GM21825 (cell line): ENCODE measurements at regions not wholly inside any gene's neighbourhood (a gene's known extent, or its start where the extent isn't known, plus 50 kb on each side); places are given as distances from the start of the nearest gene placed in this dataset.

Experiments
- ATAC-seq: cut with Tn5 transposase; IDR thresholded peaks from one replicate; pipeline ENCODE4 v1.9.1; 2021; ENCODE audit warnings: mild to moderate bottlenecking, moderate library complexity; ENCODE audit not compliant: unreplicated experiment

DNA sequence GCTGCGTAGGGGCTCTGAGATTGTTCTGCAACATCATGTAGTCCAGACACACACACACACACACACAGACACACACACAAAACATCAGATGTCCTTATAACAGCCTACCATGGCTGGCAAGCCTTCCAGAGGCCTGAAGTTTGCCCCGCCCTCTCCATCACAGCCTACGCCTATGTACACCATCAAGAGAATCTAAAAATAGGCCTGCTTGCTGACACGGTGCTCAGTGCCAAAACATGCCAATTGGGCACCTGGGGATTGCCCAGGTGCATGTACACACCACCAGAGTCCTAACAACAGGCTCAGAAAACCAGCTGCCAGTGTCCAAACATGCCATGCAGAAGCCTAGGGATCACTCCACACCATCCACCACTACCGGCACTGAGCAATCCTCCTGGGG, 391.7 kb upstream of the SPTLC3 start:
- no peak for ATAC-seq

GRCh38 chr20:12623870-12624269, 384.9 kb upstream of the SPTLC3 start:
- ATAC-seq, result no peak

DNA sequence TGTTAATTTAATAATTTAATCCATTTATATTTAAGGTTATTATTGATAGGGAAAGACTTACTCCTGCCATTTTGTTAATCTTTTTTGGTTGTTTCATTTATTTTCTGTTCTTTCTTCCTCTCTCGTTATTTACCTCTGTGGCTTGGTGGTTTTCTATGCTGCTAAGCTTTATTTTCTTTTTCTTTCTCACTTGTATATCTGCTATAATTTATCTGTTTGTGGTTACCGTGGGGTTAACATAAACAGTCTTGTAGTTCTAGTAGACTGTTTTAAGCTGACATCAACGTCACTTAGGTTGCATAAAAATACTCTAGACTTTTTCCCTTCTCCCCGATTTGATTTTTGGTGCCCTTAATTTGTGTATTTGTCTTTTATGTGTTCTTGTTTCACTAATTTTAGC, 381.3 kb upstream of the SPTLC3 start:
- ATAC-seq, result no peak

GRCh38 chr20:12638633-12639312, 370.0 kb upstream of the SPTLC3 start:
- no peak for ATAC-seq

DNA sequence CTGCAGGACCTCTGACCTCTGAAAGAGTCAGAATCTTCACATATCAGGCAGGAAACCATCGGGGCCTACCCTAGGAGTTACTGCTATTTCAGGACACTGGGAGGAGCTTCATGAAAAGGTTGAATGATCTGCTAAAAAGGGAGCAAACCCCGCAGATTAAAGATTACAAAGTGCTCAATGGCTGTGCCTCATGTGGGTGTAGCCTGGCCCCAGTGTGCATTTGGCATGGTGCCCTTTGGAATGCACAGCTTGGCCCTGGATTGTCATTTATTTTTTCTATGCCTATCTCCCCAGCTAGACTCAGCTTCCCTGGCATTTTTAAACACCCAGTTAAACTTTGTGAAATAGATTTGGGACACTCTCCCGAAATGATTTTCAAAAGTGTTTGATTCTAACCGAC, 368.5 kb upstream of the SPTLC3 start:
- ATAC-seq, result no peak

DNA sequence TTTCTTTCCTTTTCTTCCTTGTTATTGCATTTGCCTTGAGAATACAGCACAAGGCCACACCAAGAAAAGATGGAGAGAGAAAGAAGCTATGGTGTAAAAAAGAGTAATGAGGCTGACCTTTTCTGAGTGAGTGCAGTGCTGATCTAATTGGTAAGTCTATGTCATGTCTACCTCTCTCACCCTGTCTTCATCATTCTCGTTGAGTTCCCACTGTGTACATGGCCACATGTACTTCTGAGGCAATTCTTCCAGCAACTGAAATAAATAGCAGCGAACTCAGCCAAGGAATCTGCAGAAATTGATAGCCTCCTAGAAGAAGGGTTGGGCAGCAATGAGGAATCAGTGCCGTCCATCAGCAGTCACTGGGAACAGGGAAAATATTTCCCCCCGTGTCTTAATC, 367.2 kb upstream of the SPTLC3 start:
- ATAC-seq, result no peak

DNA sequence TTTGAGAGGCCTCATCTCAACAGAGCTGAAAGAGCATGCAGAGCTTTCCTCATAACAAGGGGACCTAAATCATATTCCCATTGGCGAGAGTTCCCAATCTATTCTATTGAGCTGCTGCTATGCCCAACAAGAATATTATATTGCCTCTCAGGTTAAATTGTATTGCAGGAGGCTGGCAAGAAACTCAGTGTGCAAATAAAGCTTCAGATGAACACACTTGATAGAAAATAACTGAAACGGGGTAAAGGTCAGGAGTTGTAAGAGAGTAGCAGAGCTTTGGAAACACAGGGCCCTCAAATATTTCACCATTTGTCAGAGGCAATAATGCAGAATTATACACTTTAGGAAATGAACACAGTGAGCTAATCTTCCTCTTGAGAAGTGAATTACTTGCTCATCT, 364.3 kb upstream of the SPTLC3 start:
- no peak for ATAC-seq

- ATAC-seq, result no peak
These were observed 359.5 kb upstream of the SPTLC3 start for GRCh38 chr20:12649234-12649633.

GRCh38 chr20:12653642-12654041, 355.1 kb upstream of the SPTLC3 start:
- ATAC-seq, result no peak

DNA sequence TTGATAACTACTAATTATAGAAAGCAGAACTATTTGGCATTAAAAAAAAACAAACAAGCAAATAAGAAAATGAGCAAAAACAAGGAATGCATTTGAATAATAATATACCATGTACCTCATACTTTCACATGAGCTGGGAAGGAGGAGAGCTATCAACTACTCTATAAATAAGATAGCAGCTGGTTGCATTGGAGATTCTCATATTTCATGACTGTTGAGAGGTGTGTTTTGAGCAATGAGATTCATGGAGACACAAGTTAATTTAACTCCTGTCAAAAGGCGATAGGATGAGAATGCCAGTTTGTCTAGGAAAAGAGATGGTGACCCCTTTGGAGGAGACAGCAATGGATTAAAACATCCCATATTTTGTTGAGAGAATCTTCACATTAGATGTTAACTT, 348.8 kb upstream of the SPTLC3 start:
- ATAC-seq, result no peak

GRCh38 chr20:12660918-12661317, 347.9 kb upstream of the SPTLC3 start:
- no peak for ATAC-seq

DNA sequence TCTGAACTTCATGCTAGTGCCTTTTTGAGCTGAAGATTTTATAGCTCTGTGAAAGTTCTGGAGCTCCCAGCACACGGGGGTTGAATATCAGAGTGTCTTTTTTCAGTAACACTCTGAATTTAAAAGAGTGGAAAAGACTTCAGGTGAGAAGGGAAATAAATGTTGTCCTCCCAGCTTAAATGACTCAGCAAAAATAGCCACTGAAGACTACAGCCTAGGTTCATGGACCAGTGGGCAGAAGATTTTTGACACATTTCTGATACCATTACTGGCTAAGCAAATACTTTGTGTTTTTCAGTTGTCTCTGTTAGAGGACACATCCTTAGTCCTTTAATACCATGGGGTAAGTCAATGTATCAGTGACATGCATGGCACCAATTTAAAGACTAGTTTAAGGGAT, 338.5 kb upstream of the SPTLC3 start:
- ATAC-seq, result no peak

GRCh38 chr20:12673352-12673751, 335.4 kb upstream of the SPTLC3 start:
- ATAC-seq, result no peak

DNA sequence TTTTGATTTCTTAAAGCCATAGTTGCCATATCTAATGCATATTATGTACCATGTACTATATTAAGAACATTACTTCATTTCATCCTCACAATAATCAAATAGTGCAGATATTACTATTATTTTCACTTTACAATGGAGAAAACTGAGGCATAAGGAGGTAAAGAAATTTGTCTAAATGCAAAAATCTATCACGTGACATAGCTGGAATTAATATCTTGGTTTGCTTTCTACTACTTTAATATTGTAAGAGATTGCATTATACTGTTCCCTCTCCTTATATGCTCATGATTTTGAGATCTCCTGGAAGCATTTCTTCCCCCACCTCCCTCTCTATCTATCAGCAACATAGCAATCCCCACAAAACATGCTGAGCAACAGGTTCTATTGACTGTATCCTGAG, 330.8 kb upstream of the SPTLC3 start:
- no peak for ATAC-seq

GRCh38 chr20:12679447-12679846, 329.3 kb upstream of the SPTLC3 start:
- ATAC-seq, result no peak

- no peak for ATAC-seq
These were observed 326.2 kb upstream of the SPTLC3 start for GRCh38 chr20:12682613-12683012.

GRCh38 chr20:12687476-12687875, 321.3 kb upstream of the SPTLC3 start:
- no peak for ATAC-seq

GRCh38 chr20:12695937-12696336, 312.8 kb upstream of the SPTLC3 start:
- ATAC-seq, result no peak

- ATAC-seq, result no peak
These were observed 310.0 kb upstream of the SPTLC3 start for GRCh38 chr20:12698817-12699216.

DNA sequence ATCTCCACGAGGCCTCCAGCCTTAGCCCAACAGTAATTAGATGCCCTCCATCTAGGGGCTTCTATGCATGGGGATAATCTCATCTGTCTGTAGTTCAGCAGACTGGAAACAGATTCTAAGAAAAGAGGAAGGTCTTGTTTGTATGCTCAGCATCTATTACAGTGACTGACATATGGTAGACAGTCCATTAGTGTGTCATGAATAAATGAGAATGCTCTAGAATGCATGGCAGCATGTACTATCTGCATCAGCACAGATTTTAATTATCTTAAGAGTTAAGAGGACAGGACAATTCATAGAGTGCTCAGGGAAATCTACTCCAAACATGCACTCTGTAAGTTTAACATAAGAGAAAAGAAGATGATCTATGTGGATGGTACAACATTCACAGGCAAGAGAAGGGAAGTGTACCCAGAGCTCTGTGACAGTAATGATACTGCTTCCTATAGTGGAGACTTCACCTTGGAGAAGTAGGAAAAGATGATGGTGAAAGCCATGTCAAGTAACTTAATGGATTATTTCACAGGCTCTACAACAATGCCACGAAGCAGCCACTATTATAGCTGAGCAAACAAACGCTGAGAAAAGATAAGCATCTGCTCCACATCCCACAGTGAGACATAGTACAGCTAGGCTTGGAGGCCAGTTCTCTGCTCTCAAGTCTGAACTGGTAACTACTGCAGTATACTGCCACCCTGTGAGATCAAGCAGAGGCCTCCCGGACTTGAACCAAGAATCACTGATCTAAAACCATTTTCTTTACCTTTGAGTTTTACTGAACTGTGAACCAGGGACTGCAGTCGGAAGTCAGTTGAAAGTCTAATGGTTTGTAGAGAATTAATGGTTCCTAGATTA, 309.2 kb upstream of the SPTLC3 start:
- ATAC-seq, result no peak

DNA sequence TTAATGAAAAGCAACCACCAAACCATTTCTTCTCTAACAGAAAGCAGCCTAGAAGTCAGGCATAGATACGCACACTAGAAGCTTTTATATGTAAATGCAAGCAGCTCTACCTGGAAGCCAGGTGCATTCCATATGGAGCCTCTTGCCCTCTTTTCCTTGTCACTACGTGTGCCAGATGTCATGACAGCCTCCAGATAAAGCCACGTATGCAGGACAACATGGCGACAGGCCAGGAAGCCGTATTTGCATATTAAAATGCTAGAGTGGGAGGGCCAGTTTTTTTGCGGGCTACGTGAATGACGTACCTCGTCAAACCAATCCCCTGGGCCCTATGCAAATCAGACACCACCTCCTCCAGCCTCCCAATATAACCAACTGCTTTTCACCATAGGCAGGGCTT, 308.1 kb upstream of the SPTLC3 start:
- no peak for ATAC-seq

DNA sequence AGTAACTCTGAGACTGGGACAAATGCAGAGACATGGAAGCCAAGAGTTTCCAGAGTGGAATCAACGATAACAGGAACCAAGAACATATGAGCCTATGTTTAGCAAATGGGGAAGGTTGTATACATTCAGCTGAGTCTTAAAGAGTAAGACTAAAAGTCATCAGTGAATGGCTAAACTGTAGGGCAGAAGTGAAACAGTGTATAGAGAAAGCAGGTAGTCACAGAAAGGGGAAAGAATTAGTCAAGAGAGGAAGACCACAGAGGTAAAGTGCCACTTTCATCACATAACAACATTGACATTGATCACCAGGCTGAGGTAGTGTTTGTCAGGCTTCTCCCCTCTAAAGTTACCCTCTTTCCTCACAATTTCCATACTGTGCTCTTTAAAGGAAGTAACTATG, 306.5 kb upstream of the SPTLC3 start:
- ATAC-seq, result no peak

DNA sequence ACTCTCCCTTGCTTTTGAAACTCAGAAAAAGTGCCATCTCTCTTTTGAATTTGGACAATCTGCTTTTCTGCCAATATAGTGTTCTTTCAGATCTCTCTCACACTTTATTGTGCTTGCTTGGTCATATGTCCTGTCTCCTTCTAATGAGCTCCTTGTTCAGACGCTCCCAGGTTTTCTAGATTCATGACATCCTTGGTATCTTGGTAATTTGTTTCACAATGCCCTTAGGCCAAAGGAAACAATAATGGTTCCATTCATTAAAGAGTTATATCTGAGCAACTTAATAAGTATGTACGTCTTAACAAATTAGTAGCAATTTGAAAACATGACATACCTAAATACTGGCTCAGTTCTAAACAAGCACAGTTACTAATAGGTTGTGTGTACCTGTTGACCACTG, 293.4 kb upstream of the SPTLC3 start:
- no peak for ATAC-seq
